GM21367 (cell line): ENCODE measurements at regions not wholly inside any gene's neighbourhood (a gene's known extent, or its start where the extent isn't known, plus 50 kb on each side); places are given as distances from the start of the nearest gene placed in this dataset.
"Not testable (repeated sequence)": the region's sequence is repeated elsewhere in the genome, so short reads cannot be mapped to it uniquely, and the experiment has no call there.

Experiments
- ATAC-seq: cut with Tn5 transposase; IDR thresholded peaks from one replicate; pipeline ENCODE4 v1.9.1; 2021; ENCODE audit not compliant: unreplicated experiment

DNA sequence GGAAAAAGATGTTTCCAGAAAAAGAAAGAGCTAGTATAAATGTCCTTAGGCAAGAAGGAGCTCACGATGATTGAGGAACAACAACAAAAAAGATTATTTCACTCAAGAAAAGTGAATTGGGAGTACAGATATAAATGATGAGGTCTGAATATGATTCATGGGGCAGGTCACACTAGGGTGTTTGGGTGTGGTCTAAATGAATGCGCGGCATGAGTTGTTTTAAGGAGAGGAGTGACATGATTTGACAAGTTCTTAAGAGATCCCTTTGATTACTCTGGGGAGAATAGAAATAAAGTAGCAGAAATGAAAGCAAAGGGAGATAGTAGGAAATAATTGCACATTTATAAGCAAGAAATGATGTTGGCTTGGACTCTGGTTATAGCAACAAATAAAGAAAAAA lies 59.3 kb downstream of the NUTM2D start:
- not testable (repeated sequence) for ATAC-seq

- ATAC-seq: not testable (repeated sequence)
Observed at GRCh38 chr10:87422641-87423040, 65.1 kb downstream of the NUTM2D start.

DNA sequence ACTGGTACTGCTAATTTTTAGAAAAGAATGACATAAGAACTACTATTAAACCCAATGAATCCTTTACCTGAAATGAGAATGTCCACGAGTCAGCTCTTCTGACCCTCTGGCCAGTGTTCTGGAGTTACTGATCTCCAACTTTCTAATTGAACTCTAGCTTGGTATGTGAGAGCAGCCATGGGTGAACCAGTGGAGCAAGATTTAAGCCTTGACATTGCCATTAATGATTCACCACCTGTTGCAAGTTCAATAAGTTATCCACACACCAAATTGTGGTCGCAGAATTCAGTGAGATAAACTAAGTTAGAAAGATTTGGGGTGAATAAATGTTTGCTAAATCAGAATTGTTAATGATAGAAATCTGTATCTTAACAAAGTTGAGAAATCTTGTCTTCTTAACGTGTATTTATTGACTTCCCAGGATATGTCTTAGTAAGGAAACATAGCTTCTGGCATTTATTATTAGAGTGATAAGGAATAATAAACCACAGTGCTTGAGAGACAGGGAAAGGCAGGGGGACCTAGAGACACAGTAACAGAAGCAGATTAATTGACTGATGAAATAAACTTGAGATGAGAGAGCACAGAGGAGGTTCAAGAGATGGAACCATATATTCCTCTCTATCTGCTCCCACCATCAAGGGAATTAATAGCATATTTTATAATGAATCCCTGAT lies 67.3 kb downstream of the NUTM2D start:
- ATAC-seq: not testable (repeated sequence)

- not testable (repeated sequence) for ATAC-seq
Observed at GRCh38 chr10:87433836-87434235, 70.9 kb upstream of the MINPP1 start.

DNA sequence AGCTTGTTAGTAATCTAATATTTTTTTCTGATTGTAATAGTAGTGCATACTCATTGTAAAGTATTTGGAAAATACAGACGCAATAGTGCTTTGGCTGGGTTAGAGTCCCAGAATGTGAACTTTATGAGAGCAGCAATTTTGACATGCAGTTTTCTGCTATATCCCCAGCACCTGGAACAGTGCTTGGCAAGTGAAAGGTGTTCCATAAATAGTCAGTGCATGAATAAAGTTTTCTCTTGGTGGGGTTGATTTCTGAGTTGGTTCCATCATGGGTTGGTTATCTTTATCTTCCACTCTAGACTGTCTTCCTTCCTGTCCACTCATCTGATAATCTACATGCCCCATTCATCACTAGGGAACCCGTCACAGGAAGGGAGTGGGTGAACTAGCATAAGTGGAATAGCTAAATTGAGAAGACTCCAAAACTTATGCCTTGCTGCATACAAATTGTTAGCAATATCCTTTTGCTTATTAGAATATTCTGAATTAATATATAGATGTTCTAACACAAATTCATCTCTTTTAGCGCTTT lies 69.3 kb upstream of the MINPP1 start:
- not testable (repeated sequence) for ATAC-seq

DNA sequence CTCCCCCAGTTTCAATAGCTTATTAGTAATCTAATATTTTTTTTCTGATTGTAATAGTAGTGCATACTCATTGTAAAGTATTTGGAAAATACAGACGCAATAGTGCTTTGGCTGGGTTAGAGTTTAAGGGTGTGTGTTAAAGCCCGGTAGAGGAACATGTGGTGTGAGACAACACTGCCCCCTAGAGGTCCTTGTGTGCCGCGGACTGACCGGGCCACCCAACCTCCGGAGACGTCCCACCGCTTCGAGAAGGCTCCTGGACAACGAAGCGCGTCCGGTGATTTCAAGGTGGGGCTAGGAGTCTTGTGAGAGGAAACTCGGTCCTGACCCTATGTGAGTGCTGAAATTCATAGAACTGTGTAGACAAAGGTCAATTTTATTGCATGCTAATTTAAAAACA lies 68.6 kb upstream of the MINPP1 start:
- peak; percentile 60 for ATAC-seq

GRCh38 chr10:87437450-87437849 lies 67.2 kb upstream of the MINPP1 start:
- ATAC-seq: not testable (repeated sequence)
